Muscle of arm (tissue), 1 donor: ENCODE measurements at regions not wholly inside any gene's neighbourhood (a gene's known extent, or its start where the extent isn't known, plus 50 kb on each side); places are given as distances from the start of the nearest gene placed in this dataset.

Experiments
- DNase-seq: peaks from one replicate; pipeline ENCODE4 v3.0.0-alpha.2; 2013

DNA sequence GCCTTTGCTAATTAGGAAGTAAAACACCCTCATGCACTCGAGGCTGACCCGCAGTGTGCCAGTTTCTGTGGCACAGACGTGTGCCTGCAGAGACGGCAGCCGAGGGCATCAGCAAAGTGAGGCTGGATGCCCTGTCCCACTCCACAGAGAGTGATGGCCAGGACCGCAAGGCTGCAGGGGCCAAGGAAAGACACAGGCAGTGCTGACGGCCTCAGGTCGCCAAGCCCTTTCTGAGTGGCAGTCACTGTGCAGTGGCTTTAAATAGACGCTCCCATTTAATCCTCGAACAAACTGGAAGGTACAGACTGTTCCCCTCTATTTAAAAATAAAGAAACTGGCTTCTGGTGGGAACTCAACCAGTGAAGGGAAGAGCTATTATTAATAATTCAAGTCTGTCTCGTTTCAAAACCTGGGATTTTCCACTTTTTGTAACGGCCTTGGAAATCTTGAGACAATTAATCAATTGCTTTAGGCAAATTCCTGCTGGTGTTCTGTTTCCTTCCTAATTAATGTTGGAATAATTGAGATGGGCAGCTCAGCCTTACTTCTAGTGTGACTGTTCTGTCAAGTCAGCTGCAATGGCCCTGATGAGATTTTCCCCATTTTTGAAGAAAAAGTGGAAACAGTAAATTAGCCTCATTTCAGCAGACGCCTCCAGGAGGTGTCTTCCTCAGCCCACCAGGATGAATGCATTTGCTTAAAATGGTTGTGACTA is 644.6 kb upstream of the RAB6C start:
- DNase-seq = no peak

DNA sequence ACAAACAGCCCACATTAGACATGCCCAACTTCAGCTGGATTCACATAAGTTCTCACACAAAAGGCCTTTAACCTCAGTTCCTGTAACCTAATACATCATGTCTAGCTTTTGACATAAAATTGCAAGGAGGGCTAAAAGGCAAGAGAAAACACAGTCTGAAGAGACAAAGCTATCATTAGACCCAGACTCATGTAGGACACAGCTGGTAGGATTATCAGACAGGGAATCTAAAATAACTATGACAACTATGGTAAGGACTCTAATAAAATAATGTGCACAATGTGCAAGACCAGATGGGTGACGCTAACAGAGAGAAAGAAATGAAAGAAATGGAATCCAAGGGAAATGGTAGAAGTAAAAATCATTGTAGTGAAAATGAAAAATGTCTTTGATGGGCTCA is 643.2 kb upstream of the RAB6C start:
- no peak for DNase-seq

DNA sequence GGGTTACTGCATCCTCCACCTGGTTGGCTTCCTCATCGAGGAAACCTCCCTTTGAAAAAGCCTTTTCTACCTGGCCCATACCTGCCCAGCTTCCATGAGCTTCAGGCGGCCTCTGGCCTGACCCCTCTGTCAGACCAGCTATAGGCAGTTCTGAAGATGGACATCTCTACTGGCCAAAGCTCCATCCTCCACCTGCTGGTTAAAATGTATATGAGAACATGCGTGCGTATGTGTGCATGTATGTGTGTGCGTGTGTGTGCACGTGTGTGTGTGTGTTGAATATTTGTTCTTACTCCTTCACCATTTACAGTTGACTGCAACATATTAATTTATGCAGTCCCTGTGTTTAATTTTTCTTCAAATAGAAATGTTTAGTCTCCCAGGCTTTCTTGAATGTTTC is 642.4 kb upstream of the RAB6C start:
- no peak for DNase-seq

DNA sequence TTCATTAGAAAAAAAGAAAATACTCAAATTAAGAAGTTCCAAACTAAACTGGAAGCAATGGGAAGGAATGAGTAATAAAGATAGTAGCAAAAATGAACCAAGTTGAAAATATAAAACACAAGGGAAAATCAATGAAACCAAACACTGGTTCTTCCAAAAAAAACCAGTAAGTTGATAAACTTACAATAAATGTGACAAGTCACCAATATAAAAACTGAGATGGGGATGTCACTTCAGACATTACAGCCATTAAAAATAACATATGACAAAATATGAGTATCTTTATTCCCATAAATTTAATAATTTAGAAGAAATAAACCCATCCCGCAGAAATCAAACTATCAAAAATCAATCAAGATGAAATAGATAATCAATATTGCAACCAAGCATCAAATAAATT is 633.9 kb upstream of the RAB6C start:
- DNase-seq = no peak

DNA sequence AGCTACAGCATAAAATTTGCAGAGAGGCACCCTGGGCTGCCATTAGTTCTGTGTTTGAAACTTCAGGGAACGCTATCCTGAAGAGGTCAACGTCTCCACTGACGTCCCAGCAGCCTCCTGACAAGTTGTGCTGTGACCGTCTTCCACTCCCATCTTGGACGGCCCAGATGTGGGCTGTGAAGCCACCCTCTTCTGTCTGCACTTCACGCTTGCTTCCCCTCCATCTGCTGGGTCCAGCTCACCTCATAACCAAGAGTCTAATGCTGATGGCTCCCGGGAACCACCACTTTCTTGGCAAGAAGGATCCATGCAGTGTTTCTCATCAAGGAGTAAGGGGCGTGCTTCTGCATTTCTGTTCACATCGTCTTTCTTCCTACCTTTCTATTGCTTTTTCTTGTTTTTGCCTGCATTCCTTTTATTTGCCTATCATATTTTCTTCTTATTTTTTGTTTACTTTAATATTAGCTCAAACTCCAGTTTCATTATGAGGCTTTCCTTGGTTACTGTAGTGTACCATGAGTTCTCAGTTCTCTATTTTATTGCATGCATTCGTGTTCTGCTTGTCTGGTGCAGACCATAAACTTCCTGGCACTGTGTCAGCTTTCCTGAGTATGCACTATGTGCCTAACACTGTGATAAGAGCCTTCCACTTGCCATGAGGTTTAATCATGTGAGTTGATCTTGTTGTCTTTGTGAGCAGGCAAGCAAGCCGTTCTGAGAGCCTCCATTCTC is 631.8 kb upstream of the RAB6C start:
- no peak for DNase-seq

DNA sequence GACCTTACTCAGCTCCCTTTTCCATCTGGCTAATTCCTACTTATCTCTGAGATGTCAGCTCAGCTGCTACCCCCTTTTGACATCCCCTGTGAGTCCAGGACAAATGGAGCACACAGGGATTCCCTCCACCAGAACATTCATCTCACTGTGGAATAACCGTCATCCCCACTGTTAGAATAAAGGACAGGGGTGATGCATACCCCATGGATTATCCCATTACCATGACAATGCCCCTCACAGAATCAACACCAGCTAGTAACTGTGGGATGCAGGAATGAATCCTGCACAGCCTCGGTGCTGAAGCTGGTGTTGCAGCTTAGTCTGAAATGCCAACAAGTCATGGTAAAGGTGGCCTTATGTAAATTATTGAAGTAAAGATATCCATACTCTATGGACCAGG is 624.8 kb upstream of the RAB6C start:
- DNase-seq = no peak

DNA sequence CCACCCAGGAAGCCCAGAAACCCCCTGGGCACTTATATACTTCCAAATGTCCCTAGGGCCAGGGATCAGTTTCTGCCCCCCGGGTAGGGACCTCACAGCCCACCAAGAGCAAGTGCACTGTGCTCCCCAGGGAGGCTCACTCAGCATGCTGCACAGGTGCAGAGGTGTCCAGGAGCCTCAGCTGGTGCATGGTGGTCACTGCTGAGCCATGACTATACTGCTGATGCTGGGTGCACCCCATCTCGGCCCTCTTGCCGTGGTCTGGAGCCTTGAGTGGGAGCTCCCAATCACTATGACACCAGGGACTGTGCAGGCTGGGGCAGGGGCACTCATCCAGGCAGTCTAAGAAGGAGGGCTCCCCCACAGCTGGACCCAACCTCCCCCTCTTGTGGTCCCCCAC is 617.8 kb upstream of the RAB6C start:
- DNase-seq = no peak

DNA sequence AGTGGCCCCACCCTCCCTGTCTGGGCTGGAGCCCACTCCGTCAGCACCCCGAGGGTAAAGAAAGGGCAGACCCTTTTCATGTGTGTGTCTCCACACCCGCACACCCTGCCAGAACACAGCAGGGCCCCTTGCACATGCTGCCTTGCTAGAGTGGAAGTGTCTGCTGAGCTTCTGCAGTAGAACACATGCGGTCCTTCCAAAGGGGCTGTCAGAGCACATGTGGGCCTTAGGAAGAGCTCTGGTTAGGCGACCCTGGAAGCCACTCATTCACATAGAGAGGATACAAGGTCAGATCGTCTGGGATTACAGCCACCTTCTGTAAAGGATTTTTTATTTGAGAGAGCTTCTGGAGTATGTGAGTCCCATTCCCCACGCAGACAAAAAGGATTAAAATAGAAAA is 613.2 kb upstream of the RAB6C start:
- no peak for DNase-seq

DNA sequence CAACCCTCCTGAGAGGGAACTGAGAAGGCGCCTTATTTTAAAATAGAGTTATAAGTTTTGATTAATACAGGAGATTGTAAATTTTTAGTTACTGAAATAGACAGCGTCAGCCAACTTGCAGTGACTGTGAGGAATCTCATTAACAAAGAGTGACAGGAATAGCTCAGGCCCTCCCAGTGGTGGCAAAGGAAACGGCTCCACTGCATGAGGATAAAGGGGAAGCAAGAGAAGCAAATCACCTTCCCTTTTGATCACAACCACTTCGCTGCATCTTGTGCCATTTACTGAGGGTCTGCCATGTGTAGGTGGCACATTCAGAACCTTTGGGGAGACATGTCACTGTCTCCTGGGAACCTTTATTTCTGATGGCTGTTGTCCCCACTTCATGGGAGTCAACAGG is 612.4 kb upstream of the RAB6C start:
- no peak for DNase-seq

DNA sequence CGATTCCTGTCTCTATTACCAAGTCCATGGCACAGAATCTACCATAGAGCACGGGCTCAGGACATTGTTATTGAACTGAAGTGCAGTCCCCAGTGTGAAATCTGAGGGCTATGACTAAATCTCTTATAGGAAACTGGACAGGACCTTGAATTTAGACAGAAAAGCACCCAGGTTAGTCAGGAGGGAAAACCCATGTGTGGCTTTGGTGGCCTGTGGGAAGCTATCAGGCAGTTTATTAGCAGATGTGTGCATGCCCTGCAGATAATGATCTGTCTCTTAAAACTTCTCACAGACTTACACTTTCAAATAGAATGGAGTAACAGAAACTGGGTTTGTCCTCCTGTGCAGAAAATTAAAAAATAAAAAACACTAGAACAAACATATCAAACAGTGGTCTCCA is 610.0 kb upstream of the RAB6C start:
- DNase-seq = no peak

DNA sequence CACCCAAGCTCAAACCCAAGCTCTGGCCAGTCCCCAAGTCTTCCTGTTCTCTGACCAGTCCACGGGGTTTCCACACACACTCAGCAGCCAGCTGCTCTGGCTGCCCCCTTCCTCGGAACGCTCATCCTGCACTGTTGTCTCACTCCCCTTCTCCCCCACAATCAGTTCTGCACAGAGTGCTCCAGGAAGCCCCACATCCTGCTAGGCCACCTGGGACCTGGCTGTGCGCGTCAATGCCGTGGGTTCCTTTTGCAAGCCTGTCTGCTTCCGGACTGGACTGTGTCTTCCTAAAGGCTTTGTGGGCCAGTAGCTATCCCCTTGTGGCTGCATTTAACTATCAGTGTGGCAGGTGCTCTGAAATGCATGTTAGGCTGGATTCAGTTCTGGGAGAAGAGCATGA is 605.0 kb upstream of the RAB6C start:
- DNase-seq = no peak

DNA sequence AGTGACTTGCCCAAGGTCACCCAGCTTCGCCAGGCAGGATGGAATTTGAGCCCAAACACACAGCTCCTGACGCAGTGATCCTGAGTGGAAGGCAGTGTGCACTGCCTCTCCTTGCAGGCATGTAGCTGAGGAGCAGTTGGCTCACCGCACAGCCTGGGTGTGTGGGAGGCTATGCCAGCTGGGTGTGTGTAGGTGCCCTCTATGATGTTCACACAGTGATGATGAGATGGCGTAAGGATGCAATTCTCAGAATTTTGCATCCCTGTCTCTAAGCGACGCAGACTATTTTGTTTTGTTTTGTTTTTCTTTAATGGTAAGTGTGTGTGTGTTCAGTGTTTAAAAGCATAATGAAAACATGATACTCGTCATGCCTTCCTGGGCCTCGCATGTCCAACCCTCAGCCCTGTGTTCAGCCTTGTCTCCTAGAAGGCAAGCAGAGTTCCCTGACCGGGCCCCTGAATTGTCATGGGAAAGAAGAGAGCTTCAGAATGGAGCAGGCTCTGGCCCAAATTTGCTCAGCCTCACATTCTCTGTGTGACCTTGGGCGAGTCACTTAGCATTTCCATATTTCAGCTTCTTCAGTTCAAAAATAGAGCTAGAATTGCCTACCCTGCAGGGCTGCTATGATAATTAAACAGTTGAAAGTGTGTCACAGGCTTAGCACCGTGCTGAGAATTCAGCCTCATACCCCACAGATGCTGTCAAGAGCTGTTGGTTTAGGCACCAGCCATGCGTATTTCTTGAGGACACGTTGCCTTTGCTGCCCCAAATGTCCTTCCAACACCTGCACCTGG is 603.6 kb upstream of the RAB6C start:
- DNase-seq = no peak

DNA sequence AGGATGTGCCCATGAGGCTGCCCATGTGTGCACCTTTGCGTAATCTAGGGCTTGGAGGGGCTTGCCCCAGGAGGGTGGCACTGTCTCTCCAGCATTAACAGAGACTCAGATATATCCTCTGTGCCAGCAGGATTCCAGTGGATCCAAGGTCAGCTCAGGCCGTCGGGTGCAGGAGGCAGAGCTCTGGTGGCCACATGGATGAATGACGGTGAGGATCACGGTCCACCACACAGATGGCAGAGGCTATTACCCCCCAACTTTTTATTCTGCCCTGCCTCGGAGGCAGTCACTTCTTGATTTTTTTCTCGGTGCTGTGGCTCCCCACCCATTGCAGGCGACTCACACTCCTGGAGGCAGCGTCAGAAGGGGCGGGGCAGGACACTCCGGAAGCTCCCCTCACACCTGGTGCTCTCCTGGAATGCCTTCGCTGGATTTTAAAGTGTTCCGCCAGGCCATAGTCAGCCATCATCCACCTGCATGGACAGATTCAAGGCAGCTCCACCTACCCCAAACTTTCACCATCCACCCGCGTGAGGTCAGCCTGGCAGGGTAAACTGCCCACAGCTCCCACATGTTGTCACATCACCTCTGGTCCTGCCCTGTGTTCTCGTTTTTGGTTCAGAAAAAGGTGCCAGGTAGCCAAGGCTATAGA is 602.9 kb upstream of the RAB6C start:
- no peak for DNase-seq

DNA sequence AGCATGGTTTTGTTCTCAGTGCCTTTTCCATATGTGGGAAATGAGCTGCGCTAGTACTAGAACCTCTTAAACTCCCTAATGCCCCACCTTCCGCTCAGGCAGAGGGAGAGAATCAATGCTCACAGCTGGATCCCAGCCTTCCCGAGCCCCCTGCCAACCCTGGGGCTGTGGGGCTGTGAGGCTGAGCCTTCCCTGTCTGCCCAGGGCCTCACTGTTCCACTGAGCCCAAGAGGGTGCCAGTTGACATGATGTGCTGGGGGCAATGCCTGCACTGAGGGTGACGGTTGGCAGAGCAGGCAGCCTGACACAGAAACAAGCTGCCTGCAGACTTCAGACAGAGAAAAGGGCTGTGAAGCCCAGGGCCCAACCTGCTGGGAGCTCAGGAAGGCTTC is 602.4 kb upstream of the RAB6C start:
- DNase-seq = no peak

DNA sequence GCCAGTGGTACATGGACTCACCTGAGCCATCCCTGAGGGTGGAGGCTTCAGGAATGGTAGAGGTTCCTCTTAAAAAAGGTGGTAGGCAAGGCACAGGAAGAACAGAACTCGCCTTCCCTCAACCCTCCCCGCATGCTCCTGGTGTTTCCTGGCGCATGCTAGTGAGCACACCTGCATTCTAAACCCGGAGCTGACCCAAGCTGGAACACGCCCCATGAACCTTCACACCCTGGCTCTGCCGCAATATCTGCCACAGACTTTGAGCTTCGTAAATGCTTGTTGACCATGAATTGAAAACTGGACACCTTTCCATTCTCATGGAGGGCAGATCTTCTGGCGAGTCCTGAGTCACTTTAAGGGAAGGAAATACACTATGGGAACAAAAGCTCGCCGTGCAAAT is 601.3 kb upstream of the RAB6C start:
- DNase-seq = no peak

DNA sequence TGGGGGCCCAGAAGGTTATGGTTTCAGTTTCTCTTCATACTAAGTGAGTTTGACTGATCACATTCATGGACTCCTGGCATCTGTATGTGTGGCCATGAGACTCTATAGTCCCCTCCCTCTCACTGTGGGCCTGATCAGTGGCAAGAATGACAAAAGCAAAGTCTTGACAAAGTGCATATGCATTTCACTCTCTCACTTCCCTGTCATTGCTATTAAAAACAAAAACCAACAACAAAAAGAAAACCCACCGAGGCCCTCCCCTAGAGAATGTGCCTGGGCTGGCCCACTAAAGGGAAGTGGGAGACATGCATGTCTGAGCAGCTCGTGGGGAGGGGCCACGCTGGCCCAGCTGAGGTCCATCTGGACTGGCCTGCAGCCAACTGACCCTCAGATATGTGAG is 600.1 kb upstream of the RAB6C start:
- no peak for DNase-seq

DNA sequence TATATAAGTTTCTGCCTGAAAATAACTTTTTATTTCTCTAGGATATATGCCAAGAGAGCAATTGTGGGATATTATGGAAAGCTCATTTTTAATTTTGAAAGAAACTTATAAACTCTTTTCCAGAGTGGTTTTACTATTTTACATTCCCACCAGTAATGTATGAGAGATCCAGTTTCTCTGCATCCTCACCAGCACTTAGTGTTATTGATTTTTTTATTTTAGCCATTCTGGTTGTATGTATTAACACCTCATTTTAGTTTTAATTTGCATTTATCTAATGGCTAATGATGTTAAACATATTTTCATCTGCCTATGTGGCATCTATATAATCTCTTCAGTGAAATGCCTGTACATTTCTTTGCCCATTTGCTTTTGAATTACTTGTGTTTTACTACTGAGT is 597.7 kb upstream of the RAB6C start:
- DNase-seq = no peak

DNA sequence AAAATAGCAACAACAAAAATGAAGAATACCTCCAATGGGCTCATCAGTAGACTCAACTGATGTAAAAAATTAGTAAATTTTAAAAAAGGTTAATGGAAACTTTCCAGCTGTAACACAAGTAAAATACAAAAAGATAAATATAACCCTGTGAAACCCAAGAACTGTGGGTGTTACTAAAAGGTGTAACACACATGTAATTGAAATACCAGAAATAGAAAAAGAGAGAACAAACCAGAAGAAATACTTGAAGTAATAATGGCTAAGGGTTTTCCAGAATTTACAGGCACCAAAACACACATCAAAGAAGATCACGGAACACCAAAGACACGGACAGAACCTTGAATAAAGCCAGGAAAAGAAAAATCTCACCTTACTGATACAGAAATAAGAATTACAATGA is 590.6 kb upstream of the RAB6C start:
- no peak for DNase-seq

DNA sequence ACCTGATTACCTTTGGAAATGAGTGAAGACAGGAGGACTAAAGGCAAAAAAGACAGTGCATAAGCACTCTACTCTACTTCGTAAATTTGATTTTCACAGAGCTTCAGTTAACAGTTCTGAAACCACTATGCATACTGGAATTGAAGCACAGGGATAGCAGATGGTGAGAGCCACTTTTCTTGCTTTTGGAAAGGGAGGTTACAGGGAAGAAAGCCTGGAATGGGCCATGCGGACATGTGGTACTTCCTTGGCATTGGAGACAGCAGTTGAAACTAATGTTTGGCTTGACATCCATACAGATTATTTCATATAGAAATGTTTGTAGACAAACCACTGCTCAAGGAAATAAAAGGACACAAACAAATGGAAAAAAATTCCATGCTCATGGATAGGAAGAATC is 585.6 kb upstream of the RAB6C start:
- DNase-seq = no peak

DNA sequence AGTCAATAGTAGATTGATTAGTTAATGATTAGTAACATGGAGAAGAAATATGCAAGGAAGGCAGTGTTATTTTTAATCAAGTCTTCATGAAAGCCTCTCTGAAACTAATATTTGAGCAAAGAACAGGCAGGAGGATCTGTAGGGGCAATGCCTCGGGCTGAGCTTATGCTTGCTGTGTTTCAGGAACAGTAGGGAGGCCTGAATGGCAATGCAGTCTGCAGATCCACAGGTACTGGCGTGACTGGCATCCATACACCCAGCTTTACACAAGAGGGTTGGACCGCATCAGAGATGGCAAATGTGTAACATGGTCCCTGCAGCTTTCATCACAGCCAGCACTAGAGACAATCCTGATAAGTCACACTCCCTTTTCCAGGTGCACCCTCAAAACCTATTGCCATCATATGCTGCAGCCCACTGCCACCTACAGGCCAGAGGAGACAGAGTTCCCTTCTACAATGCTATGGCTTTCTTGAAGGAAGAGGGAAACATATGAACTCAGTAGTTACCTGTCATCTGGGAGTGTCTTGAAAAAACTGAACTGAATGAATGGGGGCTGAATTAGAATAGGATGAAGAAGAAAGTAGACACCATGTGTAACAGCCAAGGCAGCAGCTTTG is 582.4 kb upstream of the RAB6C start:
- DNase-seq = peak; percentile 31

DNA sequence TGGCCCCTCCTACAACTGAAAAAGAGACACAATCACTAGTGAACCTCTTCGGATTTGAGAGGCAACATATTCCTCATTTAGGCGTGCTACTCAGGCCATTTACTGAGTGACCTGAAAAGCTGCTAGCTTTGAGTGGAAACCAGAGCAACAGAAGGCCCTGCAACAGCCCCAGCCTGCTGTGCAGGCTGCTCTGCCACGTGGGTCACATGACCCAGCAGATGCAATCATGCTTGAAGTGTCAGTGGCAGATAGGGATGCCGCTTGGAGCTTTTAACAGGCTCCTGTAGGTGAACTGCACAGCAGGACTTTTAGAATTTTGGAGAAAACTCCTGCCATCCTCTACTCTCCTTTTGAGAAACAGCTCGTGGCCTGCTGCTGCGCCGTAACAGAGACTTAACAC is 578.6 kb upstream of the RAB6C start:
- DNase-seq = no peak

DNA sequence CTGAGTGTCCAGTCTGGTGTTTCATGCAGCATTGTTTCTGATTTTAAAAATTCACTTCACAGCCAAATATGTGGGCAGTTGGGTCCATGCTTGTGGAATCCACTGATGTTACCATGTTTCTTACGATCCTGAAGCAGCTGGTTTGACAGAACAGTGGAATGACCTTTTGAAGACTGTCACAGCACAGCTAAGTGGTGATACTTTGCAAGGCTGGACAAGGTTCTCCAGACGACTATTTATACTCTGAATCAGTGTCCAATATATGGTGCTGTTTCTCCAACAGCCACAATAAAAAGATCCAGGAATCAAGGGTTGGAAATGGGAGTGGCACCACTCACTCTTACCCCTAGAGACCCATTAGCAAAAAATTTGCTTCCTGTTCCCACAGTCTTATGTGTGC is 577.4 kb upstream of the RAB6C start:
- no peak for DNase-seq
